ENCODE measurements at regions not wholly inside any gene's neighbourhood (a gene's known extent, or its start where the extent isn't known, plus 50 kb on each side); places are given as distances from the start of the nearest gene placed in this dataset.
A peak's percentile ranks its signal among the peaks of the same experiment; 100 is the strongest.

DNA sequence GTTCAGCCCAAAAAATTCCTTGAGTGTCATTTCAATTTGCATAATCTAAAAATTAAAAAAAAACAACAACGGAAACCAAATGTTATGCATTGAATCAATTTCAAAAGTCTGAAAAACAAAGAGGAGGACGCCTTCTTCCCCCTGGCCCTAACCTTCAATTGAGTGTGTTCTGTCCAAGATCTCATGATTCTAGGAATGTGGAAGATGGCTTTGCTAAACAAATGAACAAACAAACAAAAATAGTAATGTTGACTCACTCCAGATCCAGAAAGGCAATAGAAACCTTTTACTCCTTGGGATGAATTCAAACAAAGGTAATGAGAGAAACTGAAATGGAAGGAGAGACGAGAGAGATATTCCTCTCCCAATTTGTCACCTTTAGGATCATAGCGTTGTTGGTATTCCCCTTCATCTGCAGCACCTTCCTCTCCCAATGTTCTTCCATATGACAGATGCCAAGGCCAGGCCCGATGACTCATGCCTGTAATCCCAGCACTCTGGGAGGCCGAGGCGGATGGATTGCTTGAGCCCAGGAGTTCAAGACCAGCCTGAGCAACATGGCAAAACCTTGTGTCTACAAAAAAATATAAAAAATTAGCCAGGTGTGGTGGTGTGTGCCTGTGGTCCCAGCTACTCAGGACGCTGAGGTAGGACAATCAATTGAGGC is 109.2 kb upstream of the ADGRF1 start:
- Histone ChIP-seq H2AFZ (ENCODE audit: low read length, unreplicated experiment) (no peak overlapping the region), H3K79me2 (ENCODE audit: control insufficient read depth, insufficient read depth, low read length, unreplicated experiment) (no peaks in the 10 kb centered on the region), H3K27ac (ENCODE audit: low read depth, low read length) (no peak overlapping the region), H3K36me3 (ENCODE audit: insufficient read depth, low read length) (no peaks in the 10 kb centered on the region), H3K4me3 (ENCODE audit: low read depth, low read length) (no peak overlapping the region), H3K27me3 (ENCODE audit: insufficient read depth, low read length) (no peaks in the 10 kb centered on the region), H3K4me1 (ENCODE audit: control insufficient read depth, insufficient read depth, low read length, unreplicated experiment) (peaks cover 27% of the 10 kb centered on the region)

DNA sequence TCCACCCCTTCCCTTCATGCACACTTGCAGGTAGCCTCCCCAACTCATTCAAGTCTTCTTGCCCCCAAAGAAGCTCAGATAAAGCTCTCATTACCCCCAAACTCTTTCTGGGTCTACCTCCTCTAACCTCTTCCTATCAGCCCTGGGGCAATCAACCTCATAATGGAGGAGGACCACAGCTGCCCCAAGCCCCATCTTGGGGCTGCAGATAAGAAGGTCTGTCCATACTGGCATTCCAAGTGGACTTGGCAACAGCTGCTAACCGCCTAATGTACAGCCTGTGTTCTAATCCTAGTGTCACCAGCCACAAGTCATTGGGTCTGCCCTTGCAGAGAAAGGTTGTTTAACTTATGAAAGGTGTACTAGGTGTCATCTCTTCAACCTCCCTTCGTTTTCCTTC is 107.4 kb upstream of the ADGRF1 start:
- no peaks in the 10 kb centered on the region for H3K36me3 ChIP-seq (ENCODE audit: insufficient read depth, low read length)
- H3K4me3 ChIP-seq (ENCODE audit: low read depth, low read length): no peak overlapping the region
- H2AFZ ChIP-seq (ENCODE audit: low read length, unreplicated experiment): no peak overlapping the region
- H3K79me2 ChIP-seq (ENCODE audit: control insufficient read depth, insufficient read depth, low read length, unreplicated experiment): no peaks in the 10 kb centered on the region
- no peaks in the 10 kb centered on the region for H3K27me3 ChIP-seq (ENCODE audit: insufficient read depth, low read length)
- H3K4me1 ChIP-seq (ENCODE audit: control insufficient read depth, insufficient read depth, low read length, unreplicated experiment): peaks cover 43% of the 10 kb centered on the region
- H3K27ac ChIP-seq (ENCODE audit: low read depth, low read length): no peak overlapping the region

- Histone ChIP-seq H3K4me3 (ENCODE audit: low read depth, low read length) (no peak overlapping the region), H3K27ac (ENCODE audit: low read depth, low read length) (no peak overlapping the region), H3K79me2 (ENCODE audit: control insufficient read depth, insufficient read depth, low read length, unreplicated experiment) (no peaks in the 10 kb centered on the region), H3K27me3 (ENCODE audit: insufficient read depth, low read length) (no peaks in the 10 kb centered on the region), H3K36me3 (ENCODE audit: insufficient read depth, low read length) (no peaks in the 10 kb centered on the region), H3K4me1 (ENCODE audit: control insufficient read depth, insufficient read depth, low read length, unreplicated experiment) (peaks cover 43% of the 10 kb centered on the region), H2AFZ (ENCODE audit: low read length, unreplicated experiment) (no peak overlapping the region)
These were observed 106.9 kb upstream of the ADGRF1 start for GRCh38 chr6:47149066-47149465.

DNA sequence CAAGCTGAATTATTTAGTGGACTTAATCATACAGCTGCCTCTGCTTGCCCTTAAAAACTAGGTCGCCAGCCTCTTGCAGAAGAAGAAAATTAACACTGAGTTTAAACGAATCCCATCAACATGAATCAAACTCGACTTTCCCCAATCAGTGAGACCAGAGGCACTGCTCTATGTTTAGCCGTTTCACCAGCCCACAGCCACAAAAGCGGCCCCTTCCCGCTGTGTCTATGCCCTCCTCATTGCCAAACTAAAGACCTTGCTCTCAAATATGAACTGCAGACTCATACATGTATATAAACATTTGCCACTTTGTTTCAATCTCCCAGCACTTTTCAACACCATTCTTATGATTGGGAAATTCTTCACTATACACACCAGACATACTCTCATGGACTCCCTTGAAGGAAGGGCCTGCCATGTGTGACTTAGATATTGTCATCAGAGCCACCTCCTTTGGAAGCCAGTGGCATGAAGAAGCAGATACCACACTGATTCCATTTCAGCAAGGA is 105.8 kb upstream of the ADGRF1 start:
- H3K79me2 ChIP-seq (ENCODE audit: control insufficient read depth, insufficient read depth, low read length, unreplicated experiment): no peaks in the 10 kb centered on the region
- peaks cover 38% of the 10 kb centered on the region for H3K4me1 ChIP-seq (ENCODE audit: control insufficient read depth, insufficient read depth, low read length, unreplicated experiment)
- no peak overlapping the region for H2AFZ ChIP-seq (ENCODE audit: low read length, unreplicated experiment)
- no peak overlapping the region for H3K4me3 ChIP-seq (ENCODE audit: low read depth, low read length)
- no peaks in the 10 kb centered on the region for H3K27me3 ChIP-seq (ENCODE audit: insufficient read depth, low read length)
- no peaks in the 10 kb centered on the region for H3K36me3 ChIP-seq (ENCODE audit: insufficient read depth, low read length)
- H3K27ac ChIP-seq (ENCODE audit: low read depth, low read length): no peak overlapping the region

DNA sequence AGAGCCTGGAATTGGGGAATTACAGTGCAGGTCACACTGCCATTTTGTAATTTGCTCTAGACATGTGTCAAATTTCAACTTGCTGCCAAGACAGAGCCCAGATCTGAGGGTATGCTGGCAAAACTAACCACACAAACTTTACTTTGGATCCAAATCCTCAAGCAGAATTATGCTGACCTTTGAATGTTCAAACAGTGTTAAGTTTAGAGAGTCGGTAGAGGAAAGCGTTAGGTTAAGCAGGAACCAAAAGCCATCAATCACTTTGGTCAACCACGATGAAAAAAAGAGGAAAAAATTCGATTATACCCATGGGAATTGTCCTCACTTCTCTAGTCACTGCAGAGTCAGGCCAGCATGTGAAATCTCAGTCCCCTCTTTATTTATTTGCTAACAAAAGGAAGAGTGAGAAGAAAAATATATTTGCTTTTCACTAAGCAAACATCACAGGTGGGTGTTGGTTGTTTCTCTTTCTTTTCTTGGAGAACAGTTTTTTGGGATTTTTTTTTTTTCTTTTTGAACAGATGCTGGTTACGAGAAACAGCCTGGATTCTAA is 105.1 kb upstream of the ADGRF1 start:
- Histone ChIP-seq H3K79me2 (ENCODE audit: control insufficient read depth, insufficient read depth, low read length, unreplicated experiment) (no peaks in the 10 kb centered on the region), H3K36me3 (ENCODE audit: insufficient read depth, low read length) (no peaks in the 10 kb centered on the region), H3K4me1 (ENCODE audit: control insufficient read depth, insufficient read depth, low read length, unreplicated experiment) (peaks cover 34% of the 10 kb centered on the region), H3K27ac (ENCODE audit: low read depth, low read length) (peak overlapping the region; percentile 23; the same call in 1 of the 2 replicates), H2AFZ (ENCODE audit: low read length, unreplicated experiment) (peak overlapping the region; percentile 7), H3K27me3 (ENCODE audit: insufficient read depth, low read length) (no peaks in the 10 kb centered on the region), H3K4me3 (ENCODE audit: low read depth, low read length) (peak overlapping the region; percentile 26; the same call in 1 of the 2 replicates)

DNA sequence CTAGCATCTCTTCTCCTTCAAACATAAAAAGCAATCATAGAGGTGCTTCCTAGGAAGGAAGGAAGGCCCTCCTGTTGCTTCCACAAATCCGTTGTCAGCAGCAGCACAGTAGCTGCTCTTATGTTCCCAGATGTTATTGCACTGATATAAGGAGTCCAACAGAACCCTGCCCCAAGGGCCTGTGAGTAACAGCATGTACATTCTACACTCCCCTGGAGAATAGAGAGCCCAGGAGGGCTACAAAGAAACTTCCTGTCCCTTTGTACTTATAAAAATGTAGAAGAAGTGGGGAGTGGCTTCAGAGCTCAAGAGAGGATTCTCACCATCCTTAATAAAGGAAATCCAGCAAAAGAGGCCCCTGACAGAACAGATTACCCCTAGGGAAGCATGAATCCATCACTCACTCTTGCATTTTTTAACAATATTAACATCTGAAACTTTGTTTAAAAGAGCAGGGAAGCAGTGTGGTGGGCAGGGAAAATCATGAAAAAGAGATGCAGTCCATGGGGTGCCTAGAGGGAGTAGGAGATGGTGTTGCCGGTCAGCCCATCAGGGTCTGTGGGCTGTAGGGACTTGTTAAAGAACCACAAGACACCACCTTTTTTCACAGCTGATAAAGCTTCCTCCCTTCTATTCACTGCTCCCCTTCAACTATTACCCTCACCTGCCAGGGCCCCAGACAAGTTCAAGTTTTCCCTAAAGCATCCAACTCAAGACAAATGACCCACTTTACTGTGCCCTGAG is 104.5 kb upstream of the ADGRF1 start:
- peak overlapping the region; percentile 26; the same call in 1 of the 2 replicates for H3K4me3 ChIP-seq (ENCODE audit: low read depth, low read length)
- H3K79me2 ChIP-seq (ENCODE audit: control insufficient read depth, insufficient read depth, low read length, unreplicated experiment): no peaks in the 10 kb centered on the region
- peak overlapping the region; percentile 7 for H2AFZ ChIP-seq (ENCODE audit: low read length, unreplicated experiment)
- no peaks in the 10 kb centered on the region for H3K27me3 ChIP-seq (ENCODE audit: insufficient read depth, low read length)
- peaks cover 34% of the 10 kb centered on the region for H3K4me1 ChIP-seq (ENCODE audit: control insufficient read depth, insufficient read depth, low read length, unreplicated experiment)
- H3K36me3 ChIP-seq (ENCODE audit: insufficient read depth, low read length): no peaks in the 10 kb centered on the region
- peak overlapping the region; percentile 23; the same call in 1 of the 2 replicates for H3K27ac ChIP-seq (ENCODE audit: low read depth, low read length)

DNA sequence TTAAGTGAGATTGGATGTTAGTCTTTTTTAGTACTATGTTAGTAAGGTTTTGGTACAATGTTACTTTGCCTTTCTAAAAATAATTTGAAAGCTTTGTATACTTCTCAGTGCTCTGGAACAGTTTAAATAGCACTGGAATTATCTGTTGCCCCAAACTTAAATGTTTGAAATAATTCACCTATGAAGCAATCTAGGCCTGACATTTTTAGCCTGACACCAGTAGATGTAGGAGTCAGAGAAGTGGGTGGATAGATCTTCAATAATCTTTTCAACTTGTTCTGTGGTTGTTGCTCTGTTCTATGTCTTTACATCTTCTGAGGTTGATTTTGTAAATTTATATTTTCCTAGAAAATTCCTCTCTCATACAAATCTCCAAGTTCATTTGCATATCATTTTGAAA is 103.1 kb upstream of the ADGRF1 start:
- Histone ChIP-seq H2AFZ (ENCODE audit: low read length, unreplicated experiment) (no peak overlapping the region), H3K4me3 (ENCODE audit: low read depth, low read length) (no peak overlapping the region), H3K79me2 (ENCODE audit: control insufficient read depth, insufficient read depth, low read length, unreplicated experiment) (no peaks in the 10 kb centered on the region), H3K27me3 (ENCODE audit: insufficient read depth, low read length) (no peaks in the 10 kb centered on the region), H3K27ac (ENCODE audit: low read depth, low read length) (peak overlapping the region; percentile 62), H3K4me1 (ENCODE audit: control insufficient read depth, insufficient read depth, low read length, unreplicated experiment) (peaks cover 34% of the 10 kb centered on the region), H3K36me3 (ENCODE audit: insufficient read depth, low read length) (no peaks in the 10 kb centered on the region)

- Histone ChIP-seq H3K36me3 (ENCODE audit: insufficient read depth, low read length) (no peaks in the 10 kb centered on the region), H3K27me3 (ENCODE audit: insufficient read depth, low read length) (no peaks in the 10 kb centered on the region), H3K4me3 (ENCODE audit: low read depth, low read length) (no peak overlapping the region), H2AFZ (ENCODE audit: low read length, unreplicated experiment) (no peak overlapping the region), H3K79me2 (ENCODE audit: control insufficient read depth, insufficient read depth, low read length, unreplicated experiment) (no peaks in the 10 kb centered on the region), H3K4me1 (ENCODE audit: control insufficient read depth, insufficient read depth, low read length, unreplicated experiment) (peaks cover 34% of the 10 kb centered on the region), H3K27ac (ENCODE audit: low read depth, low read length) (peak overlapping the region; percentile 62)
These were observed 102.2 kb upstream of the ADGRF1 start for GRCh38 chr6:47144306-47144705.

DNA sequence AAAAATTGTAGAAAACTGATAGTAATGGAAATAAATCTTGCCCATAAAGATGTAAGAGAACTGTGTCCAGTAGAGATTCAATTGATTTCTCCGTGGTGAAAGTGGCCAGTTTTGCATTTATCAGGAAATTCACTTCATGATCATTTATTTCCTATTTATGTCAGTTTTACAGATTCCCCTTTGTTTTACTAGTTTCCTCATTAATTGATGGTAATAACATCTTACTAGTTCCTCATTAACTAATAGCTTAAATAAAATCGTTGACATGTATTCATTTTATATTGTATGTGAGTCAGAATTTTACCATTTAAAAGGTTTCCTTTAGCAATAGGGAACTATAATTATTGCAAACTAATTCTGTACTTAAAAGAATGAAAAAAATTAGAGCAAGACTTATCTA is 99.8 kb upstream of the ADGRF1 start:
- Histone ChIP-seq H3K27me3 (ENCODE audit: insufficient read depth, low read length) (no peaks in the 10 kb centered on the region), H2AFZ (ENCODE audit: low read length, unreplicated experiment) (no peak overlapping the region), H3K4me1 (ENCODE audit: control insufficient read depth, insufficient read depth, low read length, unreplicated experiment) (peaks cover 28% of the 10 kb centered on the region)

GRCh38 chr6:47141171-47141570 is 99.0 kb upstream of the ADGRF1 start:
- Histone ChIP-seq H3K4me1 (ENCODE audit: control insufficient read depth, insufficient read depth, low read length, unreplicated experiment) (peaks cover 22% of the 10 kb centered on the region), H3K36me3 (ENCODE audit: insufficient read depth, low read length) (no peaks in the 10 kb centered on the region), H3K27me3 (ENCODE audit: insufficient read depth, low read length) (no peaks in the 10 kb centered on the region), H3K27ac (ENCODE audit: low read depth, low read length) (no peak overlapping the region), H3K4me3 (ENCODE audit: low read depth, low read length) (no peak overlapping the region), H3K79me2 (ENCODE audit: control insufficient read depth, insufficient read depth, low read length, unreplicated experiment) (no peaks in the 10 kb centered on the region), H2AFZ (ENCODE audit: low read length, unreplicated experiment) (no peak overlapping the region)

More for the DNA sequence above, 99.8 kb upstream of the ADGRF1 start:
- Histone ChIP-seq H3K36me3 (ENCODE audit: insufficient read depth, low read length) (no peaks in the 10 kb centered on the region), H3K4me3 (ENCODE audit: low read depth, low read length) (no peak overlapping the region), H3K27ac (ENCODE audit: low read depth, low read length) (no peak overlapping the region), H3K79me2 (ENCODE audit: control insufficient read depth, insufficient read depth, low read length, unreplicated experiment) (no peaks in the 10 kb centered on the region)
